Middle frontal gyrus (tissue), 1 donor: ENCODE measurements at regions not wholly inside any gene's neighbourhood (a gene's known extent, or its start where the extent isn't known, plus 50 kb on each side); places are given as distances from the start of the nearest gene placed in this dataset.
"Not testable (repeated sequence)": the region's sequence is repeated elsewhere in the genome, so short reads cannot be mapped to it uniquely, and the experiment has no call there.

ENCODE experiments used
- DNase-seq: peaks from one replicate; pipeline ENCODE4 v3.0.0-alpha.2; 2015; ENCODE audit warnings: low spot score; ENCODE audit errors: extremely low spot score

DNA sequence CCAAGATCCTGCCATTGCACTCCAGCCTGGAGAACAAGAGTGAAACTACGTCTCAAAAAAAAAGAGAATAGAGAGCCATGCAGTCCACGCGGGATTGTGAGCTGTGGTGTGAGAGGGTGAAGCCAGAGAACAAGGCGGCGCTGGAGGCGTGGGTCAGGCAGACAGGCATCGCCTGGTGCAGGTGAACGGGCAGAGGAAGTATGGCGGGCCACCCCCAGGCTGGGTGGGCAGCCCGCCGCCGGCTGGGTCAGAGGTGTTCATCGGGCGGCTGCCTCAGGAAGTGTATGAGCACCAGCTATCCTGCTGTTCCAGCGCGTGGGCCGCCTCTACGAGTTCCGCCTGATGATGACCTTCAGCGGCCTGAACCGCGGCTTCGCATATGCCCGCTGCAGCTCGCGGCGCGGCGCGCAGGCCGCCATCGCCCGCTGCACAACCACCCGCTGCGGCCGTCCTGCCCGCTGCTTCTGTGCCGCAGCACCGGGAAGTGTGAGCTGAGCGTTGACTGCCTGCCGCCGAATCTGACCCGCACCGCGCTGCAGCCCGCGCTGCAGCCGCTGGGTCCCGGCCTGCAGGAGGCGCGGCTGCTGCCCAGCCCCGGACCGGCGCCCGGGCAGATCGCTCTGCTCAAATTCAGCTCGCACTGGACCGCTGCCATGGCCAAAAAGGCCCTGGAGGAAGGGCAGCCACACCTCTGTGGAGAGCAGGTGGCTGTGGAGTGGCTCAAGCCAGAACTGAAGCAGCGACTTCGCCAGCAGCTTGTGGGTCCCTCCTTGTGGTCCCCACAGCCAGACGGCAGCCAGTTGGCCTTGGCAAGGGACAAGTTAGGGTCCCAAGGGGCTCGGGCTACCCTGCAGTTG is 95.5 kb upstream of the PLEKHM1 start:
- not testable (repeated sequence) for DNase-seq

DNA sequence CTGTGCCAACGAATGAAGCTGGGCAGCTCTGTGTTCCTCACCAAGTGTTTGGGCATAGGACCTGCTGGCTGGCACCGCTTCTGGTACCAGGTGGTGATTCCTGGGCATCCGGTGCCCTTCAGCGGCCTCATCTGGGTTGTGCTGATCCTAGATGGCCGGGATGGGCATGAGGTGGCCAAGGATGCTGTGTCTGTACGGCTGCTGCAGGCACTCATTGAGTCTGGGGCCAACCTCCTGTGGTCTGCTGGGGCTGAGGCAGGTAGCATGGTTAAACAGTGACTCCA is 96.1 kb upstream of the PLEKHM1 start:
- not testable (repeated sequence) for DNase-seq

DNA sequence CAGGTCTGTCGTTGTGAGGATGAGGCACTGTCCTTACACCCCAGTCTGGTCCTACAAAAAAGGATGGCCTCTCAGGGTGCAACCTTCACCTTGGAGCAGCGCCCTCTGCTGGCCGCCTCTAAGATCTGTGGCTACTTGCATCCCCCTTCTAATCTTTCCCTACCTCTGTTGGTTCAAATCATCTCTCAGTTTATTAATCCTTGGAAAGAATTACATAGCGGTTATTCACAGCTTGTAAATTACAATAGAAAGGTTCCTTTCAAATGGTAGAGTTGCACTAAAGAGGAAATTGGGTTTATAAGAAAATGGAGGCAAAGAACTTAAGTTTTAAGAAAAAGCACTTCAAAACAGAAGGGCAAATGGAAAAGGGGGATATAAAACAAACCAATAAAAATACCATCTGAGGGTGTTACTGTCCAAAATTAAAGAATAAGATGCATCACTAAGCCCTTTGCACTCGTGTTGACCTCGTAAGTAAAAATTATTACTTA is 102.0 kb upstream of the PLEKHM1 start:
- not testable (repeated sequence) for DNase-seq

DNA sequence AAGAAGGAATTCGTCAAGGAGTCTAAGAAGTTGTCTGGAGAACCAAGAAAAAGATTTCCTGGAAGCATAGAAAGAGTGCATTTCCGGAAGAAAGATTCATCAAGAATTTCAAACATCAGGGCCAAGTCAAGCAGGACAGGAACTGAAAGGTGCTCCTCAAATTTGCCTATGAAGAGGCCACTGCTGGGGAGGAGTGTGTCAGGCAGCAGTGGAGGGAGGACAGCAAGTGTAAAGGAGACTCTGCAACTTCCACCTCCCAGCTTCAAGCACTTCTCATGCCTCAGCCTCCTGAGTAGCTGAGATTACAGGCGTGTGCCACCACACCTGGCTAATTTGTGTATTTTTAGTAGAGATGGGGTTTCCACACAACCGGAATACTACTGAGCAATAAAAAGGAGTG is 105.8 kb upstream of the PLEKHM1 start:
- not testable (repeated sequence) for DNase-seq

DNA sequence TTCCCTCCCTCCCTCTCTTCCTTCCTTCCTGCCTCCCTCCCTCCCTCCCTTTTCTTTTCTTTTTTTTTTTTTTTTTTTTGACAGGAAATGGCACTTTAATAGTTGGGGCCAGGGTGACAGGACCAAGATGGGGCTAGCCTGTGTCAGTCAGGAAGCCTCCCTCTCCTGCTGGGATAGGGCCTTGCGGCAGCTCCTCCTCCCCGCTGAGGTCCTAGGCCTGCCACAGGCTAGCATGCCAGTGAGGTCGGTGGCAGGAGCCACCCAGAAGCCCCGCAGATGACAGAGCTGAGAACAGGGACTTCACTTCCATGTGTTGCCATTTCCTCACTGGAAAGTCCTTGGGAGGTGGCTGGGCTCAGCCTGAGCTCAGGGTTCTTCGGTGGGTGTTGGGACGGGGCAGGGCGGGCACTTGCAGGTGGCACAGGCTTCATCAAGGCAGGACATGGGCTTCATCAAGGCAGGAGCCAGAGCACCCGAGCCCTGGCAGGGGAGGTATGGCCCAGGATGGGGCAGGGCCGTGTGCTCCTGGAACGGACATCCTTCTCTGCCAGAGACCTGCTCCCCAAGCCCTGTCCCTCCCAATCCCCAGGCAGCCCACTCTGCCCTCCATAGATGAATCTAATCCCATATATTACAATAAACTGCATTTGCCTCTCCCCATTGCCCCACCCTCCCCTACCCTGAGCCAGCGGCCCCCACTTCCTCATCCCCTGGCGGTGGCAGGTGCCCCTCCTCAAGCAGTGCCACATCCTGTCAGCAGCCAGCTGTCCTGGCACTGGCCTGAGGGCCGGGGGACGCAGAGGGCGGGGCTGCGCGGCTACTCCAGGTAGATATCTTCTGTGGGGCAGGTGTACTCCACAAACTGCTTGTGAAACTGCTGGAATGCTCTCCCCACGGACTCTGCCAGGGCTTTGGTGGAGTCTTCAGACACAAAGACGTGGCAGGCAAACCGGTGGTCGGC is 109.8 kb upstream of the PLEKHM1 start:
- DNase-seq: not testable (repeated sequence)

DNA sequence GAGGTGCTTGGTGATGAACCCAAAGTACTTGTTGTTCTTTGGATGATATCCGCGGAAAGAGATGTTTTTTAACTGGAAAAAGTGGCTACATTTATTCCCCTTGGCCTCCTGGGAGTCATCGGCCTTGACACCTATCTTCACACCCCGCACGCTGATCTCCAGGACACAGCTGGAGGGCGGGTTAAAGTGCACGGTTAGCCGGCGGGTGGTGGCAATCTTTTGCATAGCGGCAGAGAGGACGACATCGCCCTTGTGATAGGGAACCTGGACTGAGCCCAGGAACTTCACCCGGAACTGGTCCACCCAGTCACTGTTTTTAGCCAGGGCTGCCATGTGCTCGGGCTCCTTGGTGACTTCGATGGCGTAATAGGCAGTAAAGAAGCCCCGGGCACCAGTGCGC is 110.5 kb upstream of the PLEKHM1 start:
- DNase-seq: not testable (repeated sequence)

DNA sequence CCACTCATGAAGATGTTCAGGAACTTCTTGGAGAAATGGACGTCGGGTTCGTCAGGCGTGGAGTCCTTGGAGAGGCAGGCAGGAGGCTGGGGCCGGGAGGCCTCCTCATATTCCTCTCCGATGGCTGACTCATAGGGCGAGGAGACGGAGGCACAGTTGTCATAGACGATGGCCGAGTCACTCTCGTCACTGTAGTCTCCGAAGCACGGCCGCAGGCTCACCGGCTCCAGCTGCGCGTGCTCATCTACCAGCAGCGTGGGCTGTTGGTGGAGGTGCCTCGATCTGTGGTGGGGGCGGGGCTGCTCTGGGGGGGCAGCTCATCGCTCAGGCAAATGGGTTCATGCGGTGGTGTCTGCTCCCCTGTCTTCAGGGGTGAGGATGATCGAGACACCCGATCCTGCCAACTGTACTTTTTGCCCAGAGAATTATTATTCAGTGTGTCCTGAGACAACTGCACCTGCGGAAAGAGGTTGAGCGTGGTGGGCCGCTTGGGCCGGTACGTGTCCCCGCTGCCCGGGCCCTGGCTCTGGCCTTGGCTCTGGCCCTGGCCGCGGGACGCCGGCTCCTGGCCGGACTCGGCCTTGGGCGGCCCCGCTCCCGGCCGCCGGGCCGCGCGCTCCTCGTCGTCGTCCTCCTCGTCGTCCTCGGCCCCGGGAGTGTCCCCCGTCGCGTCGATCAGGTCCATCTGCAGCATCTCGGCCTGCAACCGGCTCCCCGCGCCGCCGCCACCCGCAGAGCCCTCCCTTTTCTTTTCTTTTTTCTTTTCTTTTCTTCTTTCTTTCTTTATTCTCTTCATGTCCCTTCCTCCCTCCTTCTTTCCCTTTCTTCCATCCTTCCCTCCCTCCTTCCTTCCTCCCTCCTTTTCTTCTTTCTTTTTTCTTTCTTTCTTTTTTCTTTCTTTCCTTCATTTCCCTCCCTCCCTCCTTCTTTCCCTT is 111.4 kb upstream of the PLEKHM1 start:
- DNase-seq: not testable (repeated sequence)

DNA sequence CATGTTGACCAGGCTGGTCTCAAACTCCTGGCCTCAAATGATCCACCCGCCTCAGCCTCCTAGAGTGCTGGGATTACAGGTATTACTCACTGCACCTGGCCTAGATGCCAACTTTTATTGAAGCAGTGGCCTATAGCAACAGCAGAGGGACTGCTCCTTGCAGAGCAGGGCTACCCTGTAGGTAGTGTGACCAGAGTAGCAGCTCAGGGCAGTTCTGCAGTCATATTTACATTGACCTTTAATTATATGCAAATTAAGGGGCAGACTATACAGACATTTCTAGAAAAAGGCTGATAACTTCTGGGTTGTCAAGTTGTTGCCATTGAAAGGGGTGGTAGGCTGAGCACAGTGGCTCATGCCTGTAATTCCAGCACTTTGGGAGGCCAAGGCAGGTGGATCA is 115.2 kb upstream of the PLEKHM1 start:
- DNase-seq: not testable (repeated sequence)

DNA sequence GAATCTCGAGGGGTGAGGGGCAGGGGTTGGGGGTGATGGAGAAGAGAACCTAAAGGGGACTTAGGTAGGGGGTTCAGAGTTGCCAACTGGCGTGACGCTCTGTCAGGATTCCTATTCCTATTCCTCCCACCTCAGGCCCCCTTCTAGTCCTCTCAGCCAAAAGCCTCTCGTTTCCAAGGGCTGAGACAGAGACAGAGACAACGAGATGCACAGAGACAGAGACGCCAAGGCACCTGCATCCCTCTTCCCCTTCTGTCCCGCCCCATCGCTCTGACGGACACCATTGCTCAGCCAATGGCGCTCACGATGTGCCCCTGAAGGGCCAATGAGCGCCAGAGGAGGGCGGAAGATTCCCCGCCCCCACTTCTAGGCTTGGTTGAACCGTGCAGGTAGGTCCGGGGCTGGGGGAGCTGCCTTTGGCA is 129.5 kb upstream of the PLEKHM1 start:
- not testable (repeated sequence) for DNase-seq

DNA sequence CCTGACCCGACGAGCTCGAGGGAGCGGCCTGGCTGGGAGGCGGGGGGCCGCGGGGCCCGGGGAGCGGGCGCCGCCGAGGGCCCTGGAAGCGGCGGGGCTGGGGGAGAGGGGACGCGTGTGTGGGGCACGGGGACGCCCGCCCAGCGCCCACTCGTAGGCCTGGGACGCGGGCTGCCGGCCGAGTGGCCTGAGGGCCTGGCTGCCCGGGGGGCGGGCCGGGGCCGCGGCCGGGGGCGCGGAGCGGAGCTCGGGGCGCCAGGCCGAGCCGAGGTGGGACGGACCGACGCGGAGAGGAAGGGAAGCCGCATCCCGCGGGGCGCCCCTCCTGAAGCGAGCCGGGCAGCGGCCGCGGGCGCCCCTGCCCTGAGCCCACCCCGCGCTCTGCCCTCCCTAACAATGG is 129.9 kb upstream of the PLEKHM1 start:
- not testable (repeated sequence) for DNase-seq

DNA sequence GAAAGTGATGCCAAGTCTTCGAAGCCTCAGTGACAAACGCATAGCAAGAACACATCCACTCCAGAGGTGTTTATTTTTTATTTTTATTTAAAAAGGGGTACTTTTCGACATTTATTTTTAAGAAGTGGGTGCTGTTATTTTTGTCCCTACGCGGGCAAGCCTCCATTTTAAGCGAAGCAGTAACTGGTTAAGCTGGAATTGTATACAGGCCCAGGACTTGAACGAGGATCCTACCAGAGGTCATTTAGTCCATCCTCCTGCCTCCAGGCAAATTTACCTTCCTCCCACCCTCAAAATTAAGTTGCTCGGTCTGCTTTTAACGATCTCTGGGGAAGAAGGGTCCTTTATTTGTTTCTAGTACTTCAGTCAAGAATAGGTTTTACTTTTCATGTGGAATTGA is 130.6 kb upstream of the PLEKHM1 start:
- not testable (repeated sequence) for DNase-seq

DNA sequence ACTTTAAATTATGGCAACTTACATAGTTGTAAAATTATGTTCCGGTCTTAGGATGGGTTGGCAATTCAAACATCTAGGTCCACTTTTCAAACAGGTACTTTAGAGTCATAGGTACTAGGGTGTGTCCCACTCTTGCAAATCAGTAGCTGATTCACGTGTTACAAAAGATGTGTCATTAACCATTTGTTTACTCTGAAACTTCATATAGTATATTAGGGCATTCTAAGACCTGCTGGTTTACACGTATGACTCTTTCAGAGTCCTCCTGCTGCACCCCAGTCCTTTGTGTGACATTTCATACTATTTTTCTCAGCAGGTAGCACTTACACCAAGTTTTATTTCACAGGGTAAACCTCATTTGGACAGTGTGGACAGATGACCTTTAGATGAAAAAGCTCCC is 131.8 kb upstream of the PLEKHM1 start:
- DNase-seq: not testable (repeated sequence)

DNA sequence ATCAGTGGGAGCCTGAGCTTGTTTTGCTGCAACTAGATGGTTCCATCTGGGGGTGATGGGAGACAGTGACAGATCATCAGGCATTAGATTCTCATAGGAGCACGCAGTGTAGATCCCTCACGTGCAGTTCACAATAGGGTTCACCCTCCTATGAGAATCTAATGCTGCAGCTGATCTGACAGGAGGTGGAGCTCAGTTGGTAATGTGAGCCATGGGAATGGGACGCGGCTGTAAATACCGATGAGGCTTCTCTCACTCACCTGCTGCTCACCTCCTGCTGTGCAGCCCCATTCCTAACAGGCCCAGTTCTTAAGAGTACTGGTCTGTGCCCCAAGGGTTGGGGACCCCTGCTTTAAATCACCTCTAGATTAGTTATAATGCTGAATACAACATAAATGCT is 137.5 kb upstream of the PLEKHM1 start:
- DNase-seq: no peak

DNA sequence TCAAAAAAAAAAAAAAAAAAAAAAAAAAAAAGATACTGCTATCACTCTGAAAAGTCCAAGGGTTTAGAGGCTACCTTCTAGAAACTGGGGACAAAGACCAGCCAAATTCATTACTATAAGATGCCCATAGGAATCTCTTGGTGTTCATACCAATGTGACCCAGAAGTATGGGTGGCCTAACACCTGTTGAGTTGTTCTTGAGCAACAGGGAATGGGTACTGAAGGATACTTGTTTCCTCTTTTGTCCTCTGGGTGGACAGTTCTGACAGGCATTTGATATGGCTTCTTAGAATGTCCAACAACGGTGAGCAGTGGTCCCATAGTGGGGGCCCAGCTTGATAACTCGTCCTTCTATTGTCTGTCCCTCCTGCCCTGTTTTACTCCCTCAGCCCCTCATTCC is 141.4 kb upstream of the PLEKHM1 start:
- DNase-seq: no peak

DNA sequence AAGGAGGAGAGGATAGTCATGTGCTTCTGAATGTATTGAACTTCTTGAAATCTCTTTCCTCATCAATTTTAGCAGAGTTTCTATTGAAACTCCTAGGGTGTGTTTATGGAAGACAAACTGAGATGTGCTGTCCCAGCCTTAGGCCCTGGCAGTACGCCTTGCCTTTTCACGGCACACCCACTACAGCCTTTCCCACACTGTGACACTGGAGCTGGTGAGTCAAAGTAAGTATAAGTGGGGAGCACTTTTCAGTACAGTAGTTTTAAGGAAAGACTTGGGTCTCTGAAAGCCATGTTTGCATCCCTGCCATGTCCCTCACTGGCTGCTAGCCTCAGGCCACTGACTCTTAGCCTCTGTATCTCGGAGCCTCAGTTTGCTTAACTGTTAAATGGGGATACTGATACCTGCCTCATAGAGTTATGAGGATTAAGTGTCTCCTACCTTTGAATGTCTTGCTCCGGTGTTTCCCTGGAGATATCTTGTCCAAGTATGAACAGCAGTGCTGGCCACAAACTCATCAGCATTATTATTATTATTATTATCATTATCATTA is 144.7 kb upstream of the CRHR1 start:
- DNase-seq: no peak

DNA sequence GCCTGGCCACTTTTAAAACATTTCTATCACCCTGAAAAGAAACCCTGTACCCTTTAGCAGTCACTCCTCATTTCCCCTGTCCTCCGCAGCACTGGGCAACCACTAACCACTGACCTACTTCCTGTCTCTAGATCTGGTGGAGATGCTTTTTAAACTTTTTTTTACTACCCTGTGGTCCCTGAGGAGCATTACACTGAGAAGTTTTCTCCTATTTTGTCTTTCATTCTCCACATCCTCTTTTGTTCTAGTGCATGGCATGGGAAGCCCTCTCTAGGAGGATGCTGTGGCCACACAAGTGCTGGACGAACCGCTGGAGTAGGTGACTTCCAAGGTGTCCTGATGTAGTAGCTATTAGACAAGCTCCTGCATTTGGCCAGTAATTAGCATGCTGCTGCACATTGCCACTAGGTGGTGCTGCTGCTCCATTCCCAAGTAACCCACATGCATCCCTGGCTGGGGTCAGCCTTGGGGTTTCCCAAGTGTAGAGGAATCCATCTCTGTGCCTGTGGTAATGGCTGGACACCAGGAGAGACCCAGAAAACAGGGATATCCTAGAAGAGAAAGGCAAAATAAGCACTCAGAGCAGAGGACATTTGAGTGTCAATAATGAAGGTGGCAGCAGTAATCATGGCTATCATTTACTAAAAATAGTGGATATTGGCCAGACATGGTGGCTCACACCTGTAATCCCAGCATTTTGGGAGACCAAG is 143.8 kb upstream of the CRHR1 start:
- peak; percentile 52 for DNase-seq

DNA sequence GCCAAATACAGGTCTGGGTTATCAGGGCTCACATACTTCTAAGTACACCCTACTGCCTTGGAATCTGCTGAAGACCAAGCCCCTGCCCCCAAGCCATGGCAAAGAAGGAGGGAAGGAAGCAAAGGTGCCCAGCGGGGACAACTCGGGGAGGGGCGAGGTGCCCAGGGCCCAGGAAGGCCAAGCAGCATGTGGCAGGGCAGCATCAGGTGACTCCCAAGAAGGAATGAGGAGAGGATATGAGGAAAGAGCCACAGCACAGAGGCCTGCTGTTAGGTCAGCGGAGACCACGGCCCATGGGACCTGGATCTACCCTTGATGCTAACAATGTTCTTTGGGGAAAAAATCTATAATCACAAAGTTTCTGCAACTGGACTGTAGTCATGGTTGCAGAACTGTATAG is 142.6 kb upstream of the CRHR1 start:
- DNase-seq: no peak

DNA sequence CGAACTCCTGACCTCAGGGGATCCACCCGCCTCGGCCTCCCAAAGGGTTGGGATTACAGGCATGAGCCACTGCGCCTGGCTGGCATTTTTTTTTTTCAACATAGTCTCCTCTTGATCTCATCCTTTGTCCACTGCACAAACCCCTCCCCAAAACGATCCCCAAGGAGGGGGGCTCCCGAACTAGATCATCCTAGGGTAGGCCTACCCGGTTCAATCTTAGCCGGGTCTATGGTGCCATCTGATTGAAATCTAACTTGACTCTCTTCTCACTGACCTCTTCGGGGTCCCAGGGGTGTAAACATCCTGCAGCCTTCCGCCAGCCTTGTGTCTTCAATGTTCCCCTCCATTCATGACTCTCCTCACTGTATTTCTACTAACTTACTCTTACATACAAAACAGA is 140.5 kb upstream of the CRHR1 start:
- no peak for DNase-seq

DNA sequence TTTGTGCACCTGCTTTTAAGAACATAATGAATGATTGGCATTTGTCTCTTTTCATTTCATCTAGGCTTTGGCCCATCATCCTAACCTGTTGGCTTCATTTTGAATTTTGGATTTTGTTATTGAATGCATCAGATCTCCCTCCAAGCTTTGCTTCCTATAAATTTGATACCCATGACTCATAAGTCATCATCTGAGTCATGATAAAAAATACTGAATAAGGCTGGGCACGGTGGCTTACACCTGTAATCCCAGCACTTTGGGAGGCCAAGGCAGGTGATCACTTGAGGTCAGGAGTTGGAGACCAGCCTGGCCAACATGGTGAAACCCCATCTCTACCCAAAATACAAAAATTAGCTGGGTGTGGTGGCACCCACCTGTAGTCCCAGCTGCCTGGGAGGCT is 139.5 kb upstream of the CRHR1 start:
- not testable (repeated sequence) for DNase-seq

DNA sequence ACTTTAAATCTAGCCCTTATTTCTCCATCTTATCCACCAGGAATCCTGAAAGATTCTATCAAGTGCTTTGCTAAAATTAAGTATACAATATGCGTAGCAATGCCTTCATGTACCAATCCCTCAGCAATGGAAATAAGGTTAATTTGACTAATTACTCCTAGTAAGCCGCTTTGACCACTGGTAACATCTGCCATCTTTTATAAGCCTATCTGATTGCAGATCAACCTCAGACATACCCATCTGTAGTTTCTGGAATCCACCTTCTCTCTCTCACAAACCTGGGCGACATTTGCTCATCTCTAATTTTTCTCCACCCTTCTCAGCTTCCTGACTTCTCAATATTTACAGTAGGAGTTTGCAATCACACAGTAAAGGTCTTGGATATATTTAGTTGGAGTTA is 138.8 kb upstream of the CRHR1 start:
- no peak for DNase-seq
